HG02610 (cell line): ENCODE measurements at regions not wholly inside any gene's neighbourhood (a gene's known extent, or its start where the extent isn't known, plus 50 kb on each side); places are given as distances from the start of the nearest gene placed in this dataset.
"Not testable (repeated sequence)": the region's sequence is repeated elsewhere in the genome, so short reads cannot be mapped to it uniquely, and the experiment has no call there.

Experiments used
- ATAC-seq: cut with Tn5 transposase; IDR thresholded peaks from one replicate; pipeline ENCODE4 v1.9.1; 2021; ENCODE audit warnings: mild to moderate bottlenecking, moderate library complexity; ENCODE audit not compliant: unreplicated experiment

DNA sequence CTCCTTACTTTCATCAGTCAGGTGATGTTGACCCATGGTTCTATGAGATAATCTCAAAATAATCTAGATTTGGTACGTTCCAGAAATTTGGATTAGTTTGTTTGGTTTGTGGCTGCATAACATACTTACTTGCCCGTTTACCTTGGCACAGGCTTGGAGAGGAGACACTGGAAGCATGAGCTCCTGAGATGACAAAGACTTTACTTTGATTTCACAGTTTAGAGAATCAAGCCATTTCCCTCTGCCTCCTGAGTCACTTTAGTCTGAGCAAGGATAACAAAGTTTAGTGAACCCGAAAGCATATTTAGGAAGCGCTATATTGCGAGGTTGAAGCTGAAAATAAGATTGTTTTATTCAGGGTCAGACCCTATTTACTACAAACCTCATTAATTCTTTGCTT is 643.4 kb downstream of the QKI start:
- no peak for ATAC-seq

DNA sequence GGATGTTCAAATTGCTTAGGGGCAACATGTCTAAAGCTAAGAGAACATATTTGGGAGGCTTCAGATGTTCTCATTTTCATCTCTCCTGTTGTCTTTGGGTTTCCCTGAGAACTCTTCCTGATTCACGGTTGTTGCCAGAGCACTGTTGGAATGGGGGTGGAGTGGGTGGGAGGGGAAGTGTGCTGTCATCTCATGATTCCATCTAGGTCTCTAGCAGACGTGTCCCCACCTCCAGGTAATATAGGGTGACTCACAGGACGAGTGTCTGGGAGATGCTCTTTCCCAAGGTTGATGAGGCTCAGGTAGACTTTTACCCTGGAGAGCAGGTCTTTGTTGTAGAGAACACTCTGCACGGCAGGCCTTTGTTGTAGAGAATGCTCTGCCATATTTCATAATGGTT is 636.9 kb downstream of the QKI start:
- no peak for ATAC-seq

DNA sequence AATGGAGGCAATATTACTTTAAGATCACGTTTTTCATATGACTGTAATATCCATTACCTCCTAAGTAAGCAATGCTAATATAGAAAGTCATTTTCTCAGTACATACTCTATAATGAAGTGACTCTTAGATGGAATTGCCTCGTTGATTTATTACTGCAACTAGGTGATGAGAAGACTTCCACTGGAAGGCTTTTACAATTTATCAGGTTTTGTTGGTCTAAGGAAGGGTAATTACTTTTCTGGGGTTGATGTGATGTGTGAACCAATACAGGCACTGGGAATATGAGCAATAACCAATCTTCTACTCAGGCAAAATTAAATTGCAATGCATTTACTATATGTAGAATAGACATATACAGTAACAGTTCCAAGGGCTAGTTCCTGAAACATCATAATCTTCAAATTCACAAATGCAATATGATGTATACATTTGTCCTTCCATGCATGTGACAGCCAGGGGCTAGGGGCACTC is 635.0 kb downstream of the QKI start:
- ATAC-seq: no peak

DNA sequence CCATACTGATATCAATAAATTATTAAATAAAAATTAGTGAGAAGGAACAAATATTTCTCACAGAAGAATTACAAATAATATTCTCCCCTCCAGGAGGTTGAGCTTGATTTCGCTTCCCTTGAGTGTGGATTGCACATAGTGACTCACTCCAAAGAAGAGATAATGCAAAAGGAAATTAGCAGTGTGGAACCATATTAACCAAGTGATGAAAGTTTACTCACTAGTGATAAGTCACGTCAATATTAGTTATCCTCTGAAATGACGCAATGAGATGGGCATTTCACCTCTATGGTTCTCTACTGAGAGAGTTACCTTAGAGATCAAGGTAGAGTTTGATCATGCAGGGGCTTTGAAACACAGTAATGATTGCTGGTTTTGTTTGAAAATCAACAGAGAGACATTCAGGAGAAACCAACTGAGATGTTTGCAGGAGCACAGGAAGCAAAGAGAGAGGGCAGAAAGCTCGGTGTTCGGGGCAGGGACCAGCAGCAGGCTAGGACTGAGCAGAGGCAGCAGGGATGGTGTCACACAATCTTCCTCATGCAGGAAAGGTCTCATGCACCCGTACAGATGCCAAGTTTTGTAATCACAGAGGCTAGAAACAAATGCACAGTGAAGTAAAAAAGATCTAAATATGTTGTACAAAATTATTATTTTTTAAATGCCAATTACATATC is 634.5 kb downstream of the QKI start:
- no peak for ATAC-seq

DNA sequence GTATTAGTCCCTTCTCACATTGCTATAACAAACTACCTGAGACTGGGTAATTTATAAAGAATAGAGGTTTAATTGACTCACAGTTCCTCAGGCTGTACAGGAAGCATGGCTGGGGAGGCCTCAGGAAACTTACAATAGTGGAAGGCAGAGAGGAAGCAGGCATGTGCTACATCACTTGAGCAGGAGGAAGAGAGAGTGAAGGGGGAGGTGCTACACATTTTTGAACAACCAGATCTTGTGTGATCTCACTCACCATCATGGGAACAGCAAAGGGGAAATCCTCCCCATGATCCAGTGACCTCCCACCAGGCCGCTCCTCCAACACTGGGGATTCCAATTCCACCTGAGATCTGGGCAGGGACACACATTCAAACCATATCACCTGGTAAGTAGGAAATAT is 630.6 kb downstream of the QKI start:
- ATAC-seq: no peak

DNA sequence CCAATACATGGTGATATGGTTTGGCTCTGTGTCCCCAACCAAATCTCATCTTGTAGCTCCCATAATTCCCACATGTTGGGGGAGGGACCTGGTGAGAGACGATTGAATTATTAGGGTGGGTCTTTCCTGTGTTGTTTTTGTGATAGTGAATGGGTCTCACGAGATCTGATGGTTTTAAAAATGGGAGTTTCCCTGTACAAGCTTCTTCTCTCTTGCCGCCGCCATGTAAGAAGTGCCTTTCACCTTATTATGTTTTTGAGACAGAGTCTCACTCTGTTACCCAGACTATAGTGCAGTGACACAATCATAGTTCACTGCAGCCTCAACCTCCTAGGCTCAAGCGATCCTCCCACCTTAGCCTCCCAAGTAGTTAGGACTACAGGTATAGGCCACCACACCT is 629.1 kb downstream of the QKI start:
- ATAC-seq: not testable (repeated sequence)

DNA sequence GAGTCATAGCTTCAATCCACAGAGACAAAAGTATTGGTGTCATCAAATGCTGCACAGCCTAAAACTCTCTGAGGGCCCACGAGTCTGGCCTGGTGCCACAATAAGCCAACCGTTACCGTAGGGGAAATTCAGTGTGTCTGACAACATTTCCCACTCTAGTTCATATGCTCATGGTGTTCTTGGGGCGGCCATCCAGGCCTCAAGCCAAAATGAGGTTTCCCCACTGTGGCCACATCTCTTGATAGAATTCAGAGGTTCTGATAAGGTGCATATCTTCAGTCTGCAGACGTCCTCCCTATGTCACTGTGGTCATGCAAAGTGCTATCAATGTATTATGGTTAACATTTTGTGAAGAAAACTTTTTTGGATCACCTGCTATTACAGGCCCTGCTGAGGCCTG is 627.7 kb downstream of the QKI start:
- ATAC-seq: no peak

DNA sequence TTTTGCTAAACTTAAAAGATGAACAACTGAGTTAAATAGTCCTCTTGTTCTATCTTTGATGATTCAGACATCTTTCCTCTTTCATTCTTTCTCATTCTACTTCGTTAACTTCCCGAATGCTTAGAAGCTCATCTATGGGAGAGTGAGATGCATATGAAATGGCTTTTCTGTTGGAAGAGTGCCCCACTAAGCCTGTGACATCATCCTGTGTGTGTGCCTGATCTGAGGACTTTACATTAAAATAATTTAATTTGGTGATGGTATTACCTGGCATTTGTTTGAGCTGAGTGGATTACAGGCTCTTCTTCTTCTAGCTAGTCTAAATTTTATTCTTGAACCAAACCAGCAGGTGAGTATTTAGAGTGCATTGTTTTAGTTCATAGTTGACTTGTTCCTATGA is 626.5 kb downstream of the QKI start:
- ATAC-seq: no peak

DNA sequence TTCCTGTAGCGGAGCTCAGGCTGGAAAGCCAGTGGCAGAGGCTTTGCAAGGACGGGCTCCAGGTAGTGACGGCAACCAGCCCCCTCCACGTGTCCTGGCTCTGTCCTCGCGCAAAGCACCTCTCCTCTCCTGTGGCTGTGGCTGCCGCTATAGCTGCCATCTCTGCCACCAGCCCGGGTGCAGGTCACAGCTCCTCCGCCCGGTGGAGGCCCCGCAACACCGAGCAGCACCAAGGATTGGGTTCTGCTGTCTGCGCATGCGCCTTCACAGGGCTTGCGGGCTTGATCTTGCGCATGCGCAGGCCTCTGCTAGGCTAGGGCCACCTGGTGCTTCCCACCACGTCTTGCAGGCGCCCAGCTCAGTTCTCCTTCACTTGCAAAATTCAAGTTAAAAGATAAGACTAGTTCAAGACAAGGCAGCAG is 625.4 kb downstream of the QKI start:
- ATAC-seq: no peak

DNA sequence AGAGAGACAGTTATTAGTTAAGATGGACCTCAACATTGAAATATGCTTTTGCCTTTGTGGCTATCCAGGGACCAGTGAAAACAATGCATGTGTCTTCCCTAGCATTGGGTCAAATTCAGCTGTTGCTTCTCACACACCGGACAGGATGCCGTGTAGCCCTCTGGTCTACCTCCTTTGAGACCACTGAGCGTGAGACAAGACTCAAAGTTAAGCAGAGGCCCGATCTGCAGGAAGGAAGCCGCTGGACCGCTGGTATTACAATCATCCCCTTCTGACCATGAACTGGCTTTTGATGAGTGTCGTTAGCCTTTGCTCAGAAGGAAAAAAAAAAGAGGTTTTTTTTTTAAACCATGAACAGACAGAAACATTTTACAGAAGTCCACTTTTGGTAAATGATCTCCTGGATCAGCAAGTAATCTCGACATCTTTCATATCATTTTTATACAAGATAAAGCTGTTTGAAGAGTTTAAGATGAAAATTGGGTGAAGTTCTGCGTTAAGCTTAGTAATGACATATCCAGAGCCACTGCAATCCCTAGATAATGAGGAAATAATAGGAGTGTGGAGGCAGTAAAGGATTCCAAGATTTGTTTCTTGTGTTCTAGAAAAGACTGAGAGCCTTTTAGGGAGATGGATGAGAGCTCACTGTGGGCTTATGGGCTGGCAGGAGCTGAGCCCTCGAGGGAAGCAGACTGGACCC is 622.8 kb downstream of the QKI start:
- no peak for ATAC-seq

DNA sequence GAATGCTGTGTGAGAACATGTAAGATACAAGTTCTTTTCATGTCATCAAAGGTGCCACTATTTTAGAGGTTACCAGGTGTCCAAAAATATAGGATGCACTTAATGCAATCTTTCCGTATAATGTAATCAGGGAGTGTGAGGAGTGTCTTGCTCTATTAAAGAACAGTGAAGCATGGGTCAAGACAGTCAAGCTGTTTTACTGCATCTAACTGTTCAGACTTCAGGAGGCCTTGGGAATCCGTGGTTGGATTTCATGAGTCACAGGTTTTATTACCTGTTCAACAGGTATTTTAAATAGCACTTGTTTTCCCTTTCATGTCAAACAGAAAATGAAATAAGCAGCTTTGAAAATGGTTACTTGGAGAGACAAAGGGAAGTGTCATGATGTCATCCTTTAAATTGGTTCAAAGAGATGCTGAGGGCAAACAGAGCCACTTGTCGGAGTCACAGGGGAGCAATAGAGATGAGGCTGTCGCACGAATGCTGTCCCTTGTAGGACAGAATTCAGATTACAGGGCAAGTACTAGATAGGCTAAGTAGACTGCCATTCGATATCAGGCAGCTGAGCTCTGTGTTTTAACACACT is 621.5 kb downstream of the QKI start:
- ATAC-seq: no peak

DNA sequence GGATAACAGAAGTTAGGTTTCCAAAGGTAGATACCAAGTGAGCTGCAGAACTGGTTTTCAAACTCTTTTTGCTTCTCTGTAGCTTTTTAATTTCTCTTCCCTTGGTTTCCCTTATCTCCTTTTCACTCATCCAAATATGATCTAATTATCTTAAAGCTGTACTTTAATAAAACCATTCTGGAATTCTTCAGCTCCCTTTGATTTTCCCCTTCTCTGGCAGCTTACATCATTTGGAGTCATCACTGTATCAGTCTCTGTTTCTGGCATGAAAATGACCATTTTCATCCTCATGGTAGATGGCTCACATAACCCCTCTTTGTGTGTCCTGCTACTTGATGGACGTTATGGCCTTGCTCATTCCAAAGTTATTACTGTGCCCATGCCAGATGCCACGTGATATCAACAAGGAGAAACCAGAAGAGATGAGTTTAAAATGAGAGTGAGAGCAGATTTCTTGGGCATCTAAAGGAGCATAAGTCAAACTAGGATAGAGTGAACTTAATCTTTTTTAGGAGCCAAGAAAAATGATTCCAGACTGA is 620.2 kb downstream of the QKI start:
- no peak for ATAC-seq

DNA sequence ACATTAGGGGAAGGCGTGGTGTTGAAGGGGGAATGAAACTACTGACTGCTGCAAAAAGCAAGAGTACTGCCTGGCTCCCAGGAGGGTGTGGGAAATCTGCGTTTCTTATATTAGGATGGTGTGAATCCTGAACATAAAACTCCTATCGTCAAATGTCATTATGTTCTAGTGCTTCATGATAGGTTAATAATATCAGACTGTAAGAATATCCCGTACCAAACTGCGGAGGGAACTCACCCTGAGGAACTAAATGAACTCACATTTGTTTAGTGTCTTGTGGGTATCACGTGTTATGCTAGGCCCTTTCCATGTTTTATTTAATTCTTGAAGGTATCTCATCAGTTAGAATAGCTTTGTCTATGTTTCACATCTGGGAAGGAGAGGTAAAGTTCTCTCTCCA is 610.7 kb downstream of the QKI start:
- ATAC-seq: no peak

DNA sequence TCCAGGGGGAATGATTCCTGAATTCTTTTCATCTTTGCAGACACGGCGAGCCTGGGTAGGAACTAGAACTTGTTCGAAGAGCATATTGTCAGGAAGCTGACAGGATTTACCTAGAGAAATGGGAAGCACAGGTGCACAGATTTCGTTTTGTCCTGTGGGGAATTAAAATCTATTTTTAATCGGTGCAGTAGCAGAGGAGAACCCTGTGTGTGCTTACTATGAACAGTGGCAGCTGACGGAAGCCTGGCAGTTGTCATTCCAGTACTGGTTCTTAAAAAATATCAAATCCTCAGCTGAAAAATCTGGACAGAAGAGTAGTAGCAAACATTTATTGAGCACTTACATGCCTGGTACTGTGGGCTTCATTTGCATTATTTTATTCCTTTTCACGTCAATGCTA is 609.0 kb downstream of the QKI start:
- no peak for ATAC-seq

DNA sequence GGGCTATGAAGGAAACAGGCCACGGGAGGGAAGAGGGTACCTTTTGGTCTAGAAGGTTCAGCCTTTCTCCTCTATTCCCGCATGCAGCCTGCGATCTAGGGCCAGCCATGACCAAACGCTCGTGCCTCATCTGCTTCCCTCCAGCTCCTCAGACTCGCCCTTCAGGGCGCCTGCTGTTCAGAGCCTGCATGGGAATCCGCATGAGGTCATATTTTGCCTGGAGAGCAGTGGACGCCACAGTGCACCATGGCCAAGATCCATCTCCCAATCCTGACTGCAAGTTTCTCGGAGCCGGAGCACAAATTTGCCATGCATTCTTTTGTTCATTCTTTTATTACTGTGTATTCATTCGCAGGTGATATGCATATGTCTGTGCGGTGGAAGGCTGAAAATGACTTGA is 608.1 kb downstream of the QKI start:
- ATAC-seq: no peak

DNA sequence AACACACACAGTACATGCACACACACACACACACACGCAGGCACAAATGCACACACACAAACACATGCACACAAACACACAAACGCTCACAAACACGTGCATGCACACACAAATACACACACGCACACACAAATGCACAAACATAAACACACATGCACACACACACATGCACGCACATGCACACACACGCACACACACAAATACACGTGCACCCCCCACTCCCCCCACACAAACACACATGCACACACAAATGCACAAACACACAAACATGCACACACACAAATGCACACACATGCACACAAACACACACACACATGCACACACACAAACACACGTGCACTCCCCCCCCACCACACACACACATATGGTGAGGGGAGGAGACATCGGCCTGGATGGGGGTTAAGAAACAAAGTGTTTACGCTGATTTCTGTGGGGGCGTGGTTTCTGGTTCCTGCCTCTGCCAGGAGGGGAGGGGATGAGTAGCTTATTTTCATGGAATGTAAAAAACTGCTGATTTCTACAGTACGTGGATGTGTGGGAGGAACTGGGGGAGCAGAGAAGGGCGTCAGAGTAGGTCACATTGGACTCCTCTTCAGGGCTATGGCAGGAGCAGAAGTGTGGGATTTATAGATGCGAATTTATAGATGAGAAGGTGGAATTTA is 607.2 kb downstream of the QKI start:
- ATAC-seq: no peak

DNA sequence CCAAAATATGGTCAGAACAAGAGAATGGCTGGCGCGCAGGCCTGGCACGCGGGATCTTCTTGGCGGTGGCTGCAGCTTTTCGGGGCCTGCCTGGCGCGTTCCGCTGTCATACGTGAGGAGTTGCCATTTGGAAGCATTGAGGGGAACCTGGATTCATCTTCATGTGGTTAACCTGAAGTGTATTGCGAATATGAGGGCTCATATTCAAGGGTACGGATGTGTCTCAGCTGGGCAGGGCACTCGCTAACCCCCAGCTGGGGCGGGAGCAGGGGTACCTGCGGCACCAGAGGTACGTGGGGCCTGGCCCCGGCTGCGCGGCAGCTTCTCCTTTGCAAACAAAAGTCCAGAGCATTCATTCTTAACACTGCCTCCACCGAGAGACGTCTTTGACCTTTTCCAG is 605.6 kb downstream of the QKI start:
- ATAC-seq: no peak

DNA sequence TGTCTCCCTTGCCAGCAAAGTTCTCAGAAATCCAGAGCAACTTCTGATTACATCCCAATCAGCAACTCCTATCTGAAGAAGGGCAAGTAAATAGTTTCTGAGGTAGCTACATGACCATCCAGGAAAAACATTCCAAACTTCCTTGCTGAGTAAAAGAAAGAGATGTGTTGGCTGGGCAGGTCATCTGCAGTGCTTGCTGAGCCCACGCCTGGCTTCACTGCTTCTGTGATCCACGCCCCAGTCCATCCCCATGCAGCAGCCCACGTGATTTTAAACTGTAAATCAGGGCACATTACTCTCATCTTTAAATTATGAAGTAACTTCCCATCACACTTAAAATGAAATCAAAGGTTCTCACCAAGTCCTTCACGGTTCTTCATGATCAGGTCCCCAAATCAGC is 603.6 kb downstream of the QKI start:
- ATAC-seq: no peak

DNA sequence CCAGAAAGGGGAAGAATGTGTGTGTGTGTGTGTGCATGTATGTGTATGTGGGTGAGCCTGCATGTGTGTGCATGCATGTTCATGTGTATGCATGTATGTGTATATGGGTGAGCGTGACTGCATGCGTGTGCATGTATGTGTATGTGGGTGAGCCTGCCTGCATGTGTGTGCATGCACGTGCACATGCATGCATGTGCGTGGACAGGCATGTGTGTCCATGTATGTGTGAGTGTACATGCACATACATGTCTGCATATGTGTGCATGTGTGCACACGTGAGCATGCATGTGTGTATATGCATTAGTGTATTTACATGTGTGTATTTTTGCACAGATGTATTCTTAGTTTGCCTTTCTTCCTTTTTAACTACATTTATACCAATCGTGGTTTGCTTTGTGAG is 601.5 kb downstream of the QKI start:
- no peak for ATAC-seq

DNA sequence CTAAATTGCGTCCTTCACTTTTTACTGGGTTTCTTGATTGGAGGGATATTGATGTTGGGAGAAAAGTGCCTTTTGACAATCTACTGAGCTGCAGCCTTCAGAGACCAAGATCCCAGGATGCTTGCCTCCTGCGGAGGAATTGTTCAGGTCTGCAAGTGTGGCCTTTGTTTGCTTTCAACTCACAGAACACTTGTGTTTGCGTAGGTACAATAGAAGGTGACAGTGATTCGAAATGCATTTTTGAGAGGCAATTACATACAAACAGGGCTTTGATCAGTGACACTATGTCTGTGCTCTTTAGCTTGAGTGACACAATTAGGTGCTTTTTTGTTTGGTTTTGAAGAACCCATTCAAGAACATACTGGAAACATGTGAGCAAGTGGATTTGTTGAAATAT is 600.6 kb downstream of the QKI start:
- ATAC-seq: no peak

DNA sequence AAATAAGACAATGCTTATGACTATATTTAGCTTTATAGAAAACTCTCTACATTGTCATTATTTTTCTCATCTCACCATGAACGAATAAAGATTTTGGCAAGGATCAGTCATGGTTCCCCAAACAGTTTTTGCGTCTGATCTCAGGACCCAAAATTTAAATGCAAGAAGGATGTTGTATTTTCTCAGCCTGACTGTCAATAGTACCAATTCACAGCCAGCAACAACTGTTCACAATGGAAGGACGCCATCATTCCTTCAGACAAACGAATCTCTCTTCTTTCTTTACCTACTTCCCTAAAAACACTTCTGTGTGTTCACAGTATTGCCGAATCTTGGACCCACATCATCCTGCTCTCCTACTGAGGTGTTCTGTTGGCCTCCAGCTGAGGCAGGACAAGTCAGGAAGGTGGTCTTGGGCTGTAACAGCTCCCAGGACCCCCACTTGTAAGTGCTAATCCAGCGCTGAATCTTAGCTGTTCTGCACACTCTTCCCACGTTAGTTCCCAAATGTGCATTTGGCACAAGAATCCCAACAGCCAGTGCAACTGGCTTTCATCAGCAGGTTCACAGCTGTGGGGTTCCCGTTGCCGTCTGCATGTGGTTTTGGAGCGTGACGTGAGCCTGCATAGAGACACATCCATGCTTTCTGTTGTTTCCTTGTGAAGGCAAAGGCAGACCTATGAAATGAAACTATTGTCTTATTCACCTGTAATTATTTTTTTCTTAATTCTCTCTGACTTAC is 600.0 kb downstream of the QKI start:
- ATAC-seq: no peak
